K562 (cell line): ENCODE measurements at regions not wholly inside any gene's neighbourhood (a gene's known extent, or its start where the extent isn't known, plus 50 kb on each side); places are given as distances from the start of the nearest gene placed in this dataset.

ENCODE experiments used
- ATAC-seq: fragments of 200-7000 bp; cut with Tn5 transposase; 3 replicates; pipeline ENCODE4 v1.9.1; 2020; ENCODE audit warnings: moderate library complexity
- BruUV-seq: library from RNA; stranded (reverse); fragments of 400-500 nt; replicated peaks from 2 replicates; lab custom pipeline; 2021; lab: Mats Ljungman, UMichigan
- CTCF ChIA-PET: fragments of 300-600 bp; formaldehyde crosslinking; extraction: SDS; loops from one replicate; lab custom pipeline; 2021; ENCODE audit warnings: low intra/inter-chr PET ratio; lab: Yijun Ruan, JAX
- POLR2A ChIA-PET: fragments of 300-600, 350-650 bp; sonication (Branson Sonifier 250); formaldehyde crosslinking; extraction: SDS; loops from one replicate; lab custom pipeline; 2021; ENCODE audit warnings: antibody characterized with exemption, inconsistent platforms; lab: Yijun Ruan, JAX
- DNase-seq, 4 experiments: peaks; one replicate each; pipeline versions ENCODE4 v3.0.0 to v3.0.0-alpha.2; 2011 to 2018; ENCODE audit warnings: low spot score in 3 of 4, mixed read lengths in 3 of 4; ENCODE audit errors: extremely low read depth in 1 of 4
- FAIRE-seq: peaks from 2 replicates; lab custom pipeline; 2011; peaks lifted over from hg19 to GRCh38; lab: Jason Lieb, UNC
- H2AFZ ChIP-seq: 2 replicates; pipeline ENCODE4 v1.6.0; 2011; ENCODE audit warnings: low read depth, low read length, control low read depth, inconsistent platforms
- H3K27ac ChIP-seq: fragments of 200-600 bp; 3 replicates; pipeline ENCODE4 v1.8.0; 2011; ENCODE audit warnings: low read depth, mild to moderate bottlenecking, control low read depth, inconsistent platforms, low read length, moderate library complexity, mixed read lengths; ENCODE audit errors: extremely low read depth
- H3K27me3 ChIP-seq, 2 experiments: fragments of 300-600 bp in 1 of 2; 2 replicates in 1 of 2; 3 replicates in 1 of 2; pipeline versions ENCODE4 v1.6.0 to v1.8.0; 2011; ENCODE audit warnings: inconsistent platforms in 2 of 2, low read length in 2 of 2, mild to moderate bottlenecking in 1 of 2, mixed read lengths in 1 of 2, moderate library complexity in 1 of 2; ENCODE audit not compliant: control insufficient read depth in 2 of 2, insufficient read depth in 2 of 2
- H3K36me3 ChIP-seq: fragments of 300-600 bp; 3 replicates; pipeline ENCODE4 v1.8.0; 2011; ENCODE audit warnings: mild to moderate bottlenecking, low read length, inconsistent platforms; ENCODE audit not compliant: control insufficient read depth, insufficient read depth
- H3K4me1 ChIP-seq, 2 experiments: fragments of 200-600 bp in 1 of 2; replicated peaks in 1 of 2; 2 replicates in 1 of 2; 3 replicates in 1 of 2; pipeline versions ENCODE4 v1.5.1 to v1.8.0; 2011; ENCODE audit warnings: inconsistent platforms in 2 of 2, low read length in 2 of 2, mild to moderate bottlenecking in 1 of 2, mixed read lengths in 1 of 2, moderate library complexity in 1 of 2; ENCODE audit not compliant: control insufficient read depth in 2 of 2, insufficient read depth in 2 of 2
- H3K4me2 ChIP-seq: 2 replicates; pipeline ENCODE4 v1.6.1; 2011; ENCODE audit warnings: low read length, control low read depth, inconsistent platforms, mixed read lengths; ENCODE audit not compliant: insufficient read depth
- H3K4me3 ChIP-seq: fragments of 200-600 bp; sonication (generic), shearing (Covaris generic); 2 replicates; pipeline ENCODE4 v1.5.1; 2016; ENCODE audit warnings: control low read depth, inconsistent platforms
- H3K79me2 ChIP-seq: fragments of 200-600 bp; 3 replicates; pipeline ENCODE4 v1.8.0; 2011; ENCODE audit warnings: low read length, inconsistent platforms; ENCODE audit not compliant: control insufficient read depth, insufficient read depth
- H3K9ac ChIP-seq, 2 experiments: 2 replicates each; pipeline versions ENCODE4 v1.6.0 to v1.6.1; 2011; ENCODE audit warnings: low read depth in 2 of 2, low read length in 2 of 2, control low read depth in 1 of 2, inconsistent platforms in 1 of 2, mild to moderate bottlenecking in 1 of 2, mixed read lengths in 1 of 2; ENCODE audit not compliant: insufficient read depth in 1 of 2
- H3K9me1 ChIP-seq: one replicate; pipeline ENCODE4 v1.6.0; 2011; ENCODE audit warnings: inconsistent platforms, mild to moderate bottlenecking, low read length, moderate library complexity; ENCODE audit not compliant: control insufficient read depth, insufficient read depth
- H3K9me3 ChIP-seq: replicated peaks from 2 replicates; pipeline ENCODE4 v1.5.1; 2011; ENCODE audit warnings: low read depth, low read length, inconsistent platforms; ENCODE audit not compliant: control insufficient read depth, insufficient read depth
- H4K20me1 ChIP-seq: replicated peaks from 2 replicates; pipeline ENCODE4 v1.6.1; 2011; ENCODE audit warnings: low read length, inconsistent platforms, mixed read lengths; ENCODE audit not compliant: control insufficient read depth, insufficient read depth
- CHD4 ChIP-seq: fragments of 200-600 bp; sonication (generic); IDR thresholded peaks from 3 replicates; pipeline ENCODE4 v1.6.1; 2012; ENCODE audit warnings: low read depth, mild to moderate bottlenecking, mixed read lengths, low read length, inconsistent platforms; ENCODE audit not compliant: insufficient read depth, insufficient replicate concordance, poor library complexity, severe bottlenecking
- GMEB1 ChIP-seq: fragments of 250-450 bp; sonication (Bioruptor Pico); IDR thresholded peaks from 2 replicates; pipeline ENCODE4 v1.4.0; 2020; ENCODE audit warnings: mild to moderate bottlenecking
- NR0B1 ChIP-seq: fragments of 450-650 bp; IDR thresholded peaks from one replicate; pipeline ENCODE4 v1.6.1; 2018; ENCODE audit warnings: mild to moderate bottlenecking, moderate library complexity; ENCODE audit not compliant: partially characterized antibody
- WGBS: fragments of 100-300 bp; shearing (Covaris generic); methylation state at CpG from one replicate; pipeline ENCODE4 v1.1.6; 2016; ENCODE audit warnings: low coverage, mixed read lengths; ENCODE audit not compliant: insufficient coverage; ENCODE audit errors: missing lambda C conversion rate; 5-methylcytosine and 5-hydroxymethylcytosine counted together
- in situ Hi-C: fragments of 300-500 bp; cut with MboI; formaldehyde crosslinking; loops from 4 replicates; pipeline ENCODE4 v1.15.0; 2018; ENCODE audit warnings: inconsistent platforms, mixed read lengths
- intact Hi-C: fragments of 100-400 bp; cut with micrococcal nuclease; formaldehyde crosslinking; loops from 2 replicates; pipeline ENCODE4 v1.14.2; 2022

GRCh38 chr5:12413585-12413984 is 509.3 kb upstream of the CTNND2 start:
- no peaks in the 10 kb centered on the region for H3K4me1 ChIP-seq
- no peaks in the 10 kb centered on the region; the same call in 1 of the 2 replicates for H3K9me3 ChIP-seq
- ATAC-seq (no peak), FAIRE-seq (no peak), DNase-seq (no peak)
- in situ Hi-C loops (no loop called here), intact Hi-C loops (no loop called here)
- ChIA-PET CTCF (no interaction called here), POLR2A (no interaction called here)
- BruUV-seq = no TSS peak
- H3K9me1 ChIP-seq = no peaks in the 10 kb centered on the region
- no peak overlapping the region for H2AFZ ChIP-seq
- H3K36me3 ChIP-seq = no peaks in the 10 kb centered on the region
- H3K4me3 ChIP-seq = no peak overlapping the region
- H3K79me2 ChIP-seq = no peaks in the 10 kb centered on the region
- H4K20me1 ChIP-seq = no peaks in the 10 kb centered on the region
- no peak for TF ChIP-seq CHD4
- no peak for TF ChIP-seq GMEB1
- no peak for TF ChIP-seq NR0B1
- no peak overlapping the region for H3K4me2 ChIP-seq
- no peaks in the 10 kb centered on the region for H3K27me3 ChIP-seq
- no peak overlapping the region for H3K27ac ChIP-seq
- no peak overlapping the region for H3K9ac ChIP-seq
- WGBS = 2% methylated on average over 5 of the region's 5 CpGs
